ENCODE measurements at regions not wholly inside any gene's neighbourhood (a gene's known extent, or its start where the extent isn't known, plus 50 kb on each side); places are given as distances from the start of the nearest gene placed in this dataset.

DNA sequence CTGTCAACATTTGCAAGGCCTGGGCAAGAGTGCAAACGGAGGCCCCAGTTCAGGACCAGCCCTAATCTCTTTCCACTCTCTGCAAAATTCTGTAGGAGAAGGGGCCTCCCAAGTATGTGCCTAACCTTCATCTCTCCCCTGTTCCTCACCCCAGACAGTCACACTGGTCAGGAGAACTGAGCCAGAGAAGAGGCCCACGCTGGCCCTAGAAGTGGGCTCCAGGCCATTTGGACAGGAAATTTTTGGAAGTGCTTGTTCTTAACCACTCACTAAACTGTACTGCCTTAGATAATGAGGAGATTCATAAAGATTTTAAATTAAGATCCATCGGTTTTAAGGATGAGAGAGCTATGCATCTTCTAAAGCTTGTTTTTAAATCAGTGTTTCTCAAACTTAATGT is 129.7 kb upstream of the ADGRL2 start:
- TF ChIP-seq, protein P1, sequence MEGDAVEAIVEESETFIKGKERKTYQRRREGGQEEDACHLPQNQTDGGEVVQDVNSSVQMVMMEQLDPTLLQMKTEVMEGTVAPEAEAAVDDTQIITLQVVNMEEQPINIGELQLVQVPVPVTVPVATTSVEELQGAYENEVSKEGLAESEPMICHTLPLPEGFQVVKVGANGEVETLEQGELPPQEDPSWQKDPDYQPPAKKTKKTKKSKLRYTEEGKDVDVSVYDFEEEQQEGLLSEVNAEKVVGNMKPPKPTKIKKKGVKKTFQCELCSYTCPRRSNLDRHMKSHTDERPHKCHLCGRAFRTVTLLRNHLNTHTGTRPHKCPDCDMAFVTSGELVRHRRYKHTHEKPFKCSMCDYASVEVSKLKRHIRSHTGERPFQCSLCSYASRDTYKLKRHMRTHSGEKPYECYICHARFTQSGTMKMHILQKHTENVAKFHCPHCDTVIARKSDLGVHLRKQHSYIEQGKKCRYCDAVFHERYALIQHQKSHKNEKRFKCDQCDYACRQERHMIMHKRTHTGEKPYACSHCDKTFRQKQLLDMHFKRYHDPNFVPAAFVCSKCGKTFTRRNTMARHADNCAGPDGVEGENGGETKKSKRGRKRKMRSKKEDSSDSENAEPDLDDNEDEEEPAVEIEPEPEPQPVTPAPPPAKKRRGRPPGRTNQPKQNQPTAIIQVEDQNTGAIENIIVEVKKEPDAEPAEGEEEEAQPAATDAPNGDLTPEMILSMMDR (IDR thresholded peaks at IDR 0.05; ENCODE audit: control extremely low read depth in 1 of 3, insufficient read depth in 1 of 3, low read depth in 1 of 3, low read length in 3 of 3): no peak
- TF ChIP-seq SP1 (IDR thresholded peaks at IDR 0.05; ENCODE audit: low read depth, low read length) (no peak), BACH1 (IDR thresholded peaks at IDR 0.05; ENCODE audit: low read length) (no peak), CEBPB (IDR thresholded peaks at IDR 0.05; ENCODE audit: low read depth, low read length) (no peak), POLR2A (IDR thresholded peaks at IDR 0.05; ENCODE audit: control extremely low read depth in 1 of 2, low read depth in 2 of 2, low read length in 2 of 2) (no peak), EZH2 (IDR thresholded peaks at IDR 0.05; ENCODE audit: low read depth, low read length, severe bottlenecking) (no peak), POLR2AphosphoS5 (IDR thresholded peaks at IDR 0.05; ENCODE audit: low read depth, low read length) (no peak), JUND (IDR thresholded peaks at IDR 0.05; ENCODE audit: low read length) (no peak)
- TF ChIP-seq, protein P2, sequence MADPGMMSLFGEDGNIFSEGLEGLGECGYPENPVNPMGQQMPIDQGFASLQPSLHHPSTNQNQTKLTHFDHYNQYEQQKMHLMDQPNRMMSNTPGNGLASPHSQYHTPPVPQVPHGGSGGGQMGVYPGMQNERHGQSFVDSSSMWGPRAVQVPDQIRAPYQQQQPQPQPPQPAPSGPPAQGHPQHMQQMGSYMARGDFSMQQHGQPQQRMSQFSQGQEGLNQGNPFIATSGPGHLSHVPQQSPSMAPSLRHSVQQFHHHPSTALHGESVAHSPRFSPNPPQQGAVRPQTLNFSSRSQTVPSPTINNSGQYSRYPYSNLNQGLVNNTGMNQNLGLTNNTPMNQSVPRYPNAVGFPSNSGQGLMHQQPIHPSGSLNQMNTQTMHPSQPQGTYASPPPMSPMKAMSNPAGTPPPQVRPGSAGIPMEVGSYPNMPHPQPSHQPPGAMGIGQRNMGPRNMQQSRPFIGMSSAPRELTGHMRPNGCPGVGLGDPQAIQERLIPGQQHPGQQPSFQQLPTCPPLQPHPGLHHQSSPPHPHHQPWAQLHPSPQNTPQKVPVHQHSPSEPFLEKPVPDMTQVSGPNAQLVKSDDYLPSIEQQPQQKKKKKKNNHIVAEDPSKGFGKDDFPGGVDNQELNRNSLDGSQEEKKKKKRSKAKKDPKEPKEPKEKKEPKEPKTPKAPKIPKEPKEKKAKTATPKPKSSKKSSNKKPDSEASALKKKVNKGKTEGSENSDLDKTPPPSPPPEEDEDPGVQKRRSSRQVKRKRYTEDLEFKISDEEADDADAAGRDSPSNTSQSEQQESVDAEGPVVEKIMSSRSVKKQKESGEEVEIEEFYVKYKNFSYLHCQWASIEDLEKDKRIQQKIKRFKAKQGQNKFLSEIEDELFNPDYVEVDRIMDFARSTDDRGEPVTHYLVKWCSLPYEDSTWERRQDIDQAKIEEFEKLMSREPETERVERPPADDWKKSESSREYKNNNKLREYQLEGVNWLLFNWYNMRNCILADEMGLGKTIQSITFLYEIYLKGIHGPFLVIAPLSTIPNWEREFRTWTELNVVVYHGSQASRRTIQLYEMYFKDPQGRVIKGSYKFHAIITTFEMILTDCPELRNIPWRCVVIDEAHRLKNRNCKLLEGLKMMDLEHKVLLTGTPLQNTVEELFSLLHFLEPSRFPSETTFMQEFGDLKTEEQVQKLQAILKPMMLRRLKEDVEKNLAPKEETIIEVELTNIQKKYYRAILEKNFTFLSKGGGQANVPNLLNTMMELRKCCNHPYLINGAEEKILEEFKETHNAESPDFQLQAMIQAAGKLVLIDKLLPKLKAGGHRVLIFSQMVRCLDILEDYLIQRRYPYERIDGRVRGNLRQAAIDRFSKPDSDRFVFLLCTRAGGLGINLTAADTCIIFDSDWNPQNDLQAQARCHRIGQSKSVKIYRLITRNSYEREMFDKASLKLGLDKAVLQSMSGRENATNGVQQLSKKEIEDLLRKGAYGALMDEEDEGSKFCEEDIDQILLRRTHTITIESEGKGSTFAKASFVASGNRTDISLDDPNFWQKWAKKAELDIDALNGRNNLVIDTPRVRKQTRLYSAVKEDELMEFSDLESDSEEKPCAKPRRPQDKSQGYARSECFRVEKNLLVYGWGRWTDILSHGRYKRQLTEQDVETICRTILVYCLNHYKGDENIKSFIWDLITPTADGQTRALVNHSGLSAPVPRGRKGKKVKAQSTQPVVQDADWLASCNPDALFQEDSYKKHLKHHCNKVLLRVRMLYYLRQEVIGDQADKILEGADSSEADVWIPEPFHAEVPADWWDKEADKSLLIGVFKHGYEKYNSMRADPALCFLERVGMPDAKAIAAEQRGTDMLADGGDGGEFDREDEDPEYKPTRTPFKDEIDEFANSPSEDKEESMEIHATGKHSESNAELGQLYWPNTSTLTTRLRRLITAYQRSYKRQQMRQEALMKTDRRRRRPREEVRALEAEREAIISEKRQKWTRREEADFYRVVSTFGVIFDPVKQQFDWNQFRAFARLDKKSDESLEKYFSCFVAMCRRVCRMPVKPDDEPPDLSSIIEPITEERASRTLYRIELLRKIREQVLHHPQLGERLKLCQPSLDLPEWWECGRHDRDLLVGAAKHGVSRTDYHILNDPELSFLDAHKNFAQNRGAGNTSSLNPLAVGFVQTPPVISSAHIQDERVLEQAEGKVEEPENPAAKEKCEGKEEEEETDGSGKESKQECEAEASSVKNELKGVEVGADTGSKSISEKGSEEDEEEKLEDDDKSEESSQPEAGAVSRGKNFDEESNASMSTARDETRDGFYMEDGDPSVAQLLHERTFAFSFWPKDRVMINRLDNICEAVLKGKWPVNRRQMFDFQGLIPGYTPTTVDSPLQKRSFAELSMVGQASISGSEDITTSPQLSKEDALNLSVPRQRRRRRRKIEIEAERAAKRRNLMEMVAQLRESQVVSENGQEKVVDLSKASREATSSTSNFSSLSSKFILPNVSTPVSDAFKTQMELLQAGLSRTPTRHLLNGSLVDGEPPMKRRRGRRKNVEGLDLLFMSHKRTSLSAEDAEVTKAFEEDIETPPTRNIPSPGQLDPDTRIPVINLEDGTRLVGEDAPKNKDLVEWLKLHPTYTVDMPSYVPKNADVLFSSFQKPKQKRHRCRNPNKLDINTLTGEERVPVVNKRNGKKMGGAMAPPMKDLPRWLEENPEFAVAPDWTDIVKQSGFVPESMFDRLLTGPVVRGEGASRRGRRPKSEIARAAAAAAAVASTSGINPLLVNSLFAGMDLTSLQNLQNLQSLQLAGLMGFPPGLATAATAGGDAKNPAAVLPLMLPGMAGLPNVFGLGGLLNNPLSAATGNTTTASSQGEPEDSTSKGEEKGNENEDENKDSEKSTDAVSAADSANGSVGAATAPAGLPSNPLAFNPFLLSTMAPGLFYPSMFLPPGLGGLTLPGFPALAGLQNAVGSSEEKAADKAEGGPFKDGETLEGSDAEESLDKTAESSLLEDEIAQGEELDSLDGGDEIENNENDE (IDR thresholded peaks at IDR 0.05; ENCODE audit: insufficient replicate concordance, low read length): no peak
- TF ChIP-seq, protein P3, sequence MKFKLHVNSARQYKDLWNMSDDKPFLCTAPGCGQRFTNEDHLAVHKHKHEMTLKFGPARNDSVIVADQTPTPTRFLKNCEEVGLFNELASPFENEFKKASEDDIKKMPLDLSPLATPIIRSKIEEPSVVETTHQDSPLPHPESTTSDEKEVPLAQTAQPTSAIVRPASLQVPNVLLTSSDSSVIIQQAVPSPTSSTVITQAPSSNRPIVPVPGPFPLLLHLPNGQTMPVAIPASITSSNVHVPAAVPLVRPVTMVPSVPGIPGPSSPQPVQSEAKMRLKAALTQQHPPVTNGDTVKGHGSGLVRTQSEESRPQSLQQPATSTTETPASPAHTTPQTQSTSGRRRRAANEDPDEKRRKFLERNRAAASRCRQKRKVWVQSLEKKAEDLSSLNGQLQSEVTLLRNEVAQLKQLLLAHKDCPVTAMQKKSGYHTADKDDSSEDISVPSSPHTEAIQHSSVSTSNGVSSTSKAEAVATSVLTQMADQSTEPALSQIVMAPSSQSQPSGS (IDR thresholded peaks at IDR 0.05; ENCODE audit: low read length): no peak

All from H1 (cell line).